Keratinocyte (primary cell): ENCODE measurements at regions not wholly inside any gene's neighbourhood (a gene's known extent, or its start where the extent isn't known, plus 50 kb on each side); places are given as distances from the start of the nearest gene placed in this dataset.

Source experiments
- DNase-seq: peaks from one replicate; pipeline ENCODE4 v3.0.0-alpha.2; 2011; ENCODE audit warnings: low read depth, missing footprints, low spot score
- FAIRE-seq: peaks from 2 replicates; lab custom pipeline; 2011; peaks lifted over from hg19 to GRCh38; lab: Jason Lieb, UNC
- H2AFZ ChIP-seq: 2 replicates; pipeline ENCODE4 v1.6.0; 2012; ENCODE audit warnings: low read length, control low read depth, inconsistent platforms; ENCODE audit not compliant: control insufficient read depth
- H3K27ac ChIP-seq: 2 replicates; pipeline ENCODE4 v1.5.1; 2011; ENCODE audit warnings: low read length; ENCODE audit not compliant: control insufficient read depth, insufficient read depth
- H3K27me3 ChIP-seq: 3 replicates; pipeline ENCODE4 v1.6.0; 2011; ENCODE audit warnings: low read length; ENCODE audit not compliant: control insufficient read depth, insufficient read depth; ENCODE audit errors: extremely low read depth
- H3K36me3 ChIP-seq, 2 experiments: 2 replicates in 1 of 2; 3 replicates in 1 of 2; pipeline ENCODE4 v1.5.1; 2011; ENCODE audit warnings: low read length in 2 of 2, mild to moderate bottlenecking in 1 of 2; ENCODE audit not compliant: control insufficient read depth in 2 of 2, insufficient read depth in 2 of 2; ENCODE audit errors: extremely low read depth in 1 of 2
- H3K4me1 ChIP-seq: 3 replicates; pipeline ENCODE4 v1.5.1; 2011; ENCODE audit warnings: low read length; ENCODE audit not compliant: control insufficient read depth, insufficient read depth; ENCODE audit errors: extremely low read depth
- H3K4me2 ChIP-seq: 3 replicates; pipeline ENCODE4 v1.6.0; 2011; ENCODE audit warnings: low read depth, low read length; ENCODE audit not compliant: control insufficient read depth, insufficient read depth; ENCODE audit errors: extremely low read depth
- H3K4me3 ChIP-seq, 3 experiments: fragments of 200-600 bp in 1 of 3; sonication (generic) in 1 of 3; 2 replicates in 2 of 3; 3 replicates in 1 of 3; pipeline ENCODE4 v1.5.1; 2011 to 2016; ENCODE audit warnings: low read length in 3 of 3, mild to moderate bottlenecking in 3 of 3, control low read depth in 2 of 3, inconsistent platforms in 1 of 3, low read depth in 1 of 3, mixed read lengths in 1 of 3, mixed run types in 1 of 3, moderate library complexity in 1 of 3; ENCODE audit not compliant: control insufficient read depth in 2 of 3, insufficient read depth in 2 of 3; ENCODE audit errors: extremely low read depth in 1 of 3
- H3K79me2 ChIP-seq: 2 replicates; pipeline ENCODE4 v1.6.0; 2012; ENCODE audit warnings: low read length; ENCODE audit not compliant: control insufficient read depth, insufficient read depth
- H3K9ac ChIP-seq: 3 replicates; pipeline ENCODE4 v1.6.0; 2011; ENCODE audit warnings: low read length; ENCODE audit not compliant: control insufficient read depth, insufficient read depth; ENCODE audit errors: extremely low read depth
- H3K9me1 ChIP-seq: 3 replicates; pipeline ENCODE4 v1.6.0; 2011; ENCODE audit warnings: low read length; ENCODE audit not compliant: control insufficient read depth, insufficient read depth; ENCODE audit errors: extremely low read depth
- H3K9me3 ChIP-seq: 2 replicates; pipeline ENCODE4 v1.5.1; 2012; ENCODE audit warnings: low read depth, low read length; ENCODE audit not compliant: control insufficient read depth
- H4K20me1 ChIP-seq: 3 replicates; pipeline ENCODE4 v1.6.0; 2011; ENCODE audit warnings: low read length; ENCODE audit not compliant: control insufficient read depth, insufficient read depth; ENCODE audit errors: extremely low read depth
- EZH2 ChIP-seq: IDR thresholded peaks from one replicate; pipeline ENCODE4 v1.6.1; 2012; ENCODE audit warnings: inconsistent platforms, mild to moderate bottlenecking, low read length, moderate library complexity
- dilution Hi-C: fragments of 300-500 bp; cut with MboI; formaldehyde crosslinking; loops from one replicate; pipeline ENCODE4 v1.7.0; 2020; ENCODE audit warnings: low sequenced_read_pairs; ENCODE audit not compliant: extremely low pct_ligation_motif_present
- TF ChIP-seq, protein P1 (sequence below), 3 experiments: IDR thresholded peaks in 1 of 3; conservative IDR thresholded peaks in 1 of 3; optimal IDR thresholded peaks in 1 of 3; 2 replicates in 2 of 3; 3 replicates in 1 of 3; pipeline versions ENCODE3 to v1.5.1; 2011; ENCODE audit warnings: low read length in 3 of 3, mild to moderate bottlenecking in 3 of 3, moderate library complexity in 2 of 3, control low read depth in 1 of 3, inconsistent platforms in 1 of 3; ENCODE audit not compliant: insufficient read depth in 2 of 3; ENCODE audit errors: extremely low read depth in 1 of 3

DNA sequence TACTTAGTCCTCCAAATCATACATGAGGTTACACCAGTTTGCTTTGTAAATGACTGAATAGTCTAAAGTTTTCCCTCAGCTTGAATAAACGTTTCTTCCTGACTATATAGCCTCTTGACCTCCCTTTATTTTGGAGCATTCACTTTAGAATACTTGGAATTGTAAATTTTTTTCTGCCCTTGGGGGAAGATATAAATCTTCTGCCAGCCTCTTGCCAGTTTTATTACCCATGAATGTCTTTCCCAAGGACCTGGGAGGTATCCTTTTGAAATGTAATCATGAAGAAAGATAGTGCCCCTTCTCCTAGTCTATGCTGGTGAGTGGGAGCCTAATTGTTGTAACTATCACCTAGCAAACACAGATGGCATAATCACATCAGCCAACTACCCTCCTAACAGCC lies 2033.9 kb upstream of the PCDH20 start:
- Histone ChIP-seq H3K79me2 (no peaks in the 10 kb centered on the region), H3K9me1 (no peaks in the 10 kb centered on the region), H4K20me1 (no peaks in the 10 kb centered on the region), H3K4me1 (no peaks in the 10 kb centered on the region), H3K9me3 (no peaks in the 10 kb centered on the region), H3K36me3 (no peaks in the 10 kb centered on the region), H2AFZ (no peak overlapping the region), H3K4me2 (no peak overlapping the region), H3K27ac (no peak overlapping the region), H3K27me3 (no peaks in the 10 kb centered on the region), H3K4me3 (no peak overlapping the region), H3K9ac (no peak overlapping the region)
- FAIRE-seq (no peak), DNase-seq (no peak)
- no peak for TF ChIP-seq EZH2
- TF ChIP-seq, protein P1, sequence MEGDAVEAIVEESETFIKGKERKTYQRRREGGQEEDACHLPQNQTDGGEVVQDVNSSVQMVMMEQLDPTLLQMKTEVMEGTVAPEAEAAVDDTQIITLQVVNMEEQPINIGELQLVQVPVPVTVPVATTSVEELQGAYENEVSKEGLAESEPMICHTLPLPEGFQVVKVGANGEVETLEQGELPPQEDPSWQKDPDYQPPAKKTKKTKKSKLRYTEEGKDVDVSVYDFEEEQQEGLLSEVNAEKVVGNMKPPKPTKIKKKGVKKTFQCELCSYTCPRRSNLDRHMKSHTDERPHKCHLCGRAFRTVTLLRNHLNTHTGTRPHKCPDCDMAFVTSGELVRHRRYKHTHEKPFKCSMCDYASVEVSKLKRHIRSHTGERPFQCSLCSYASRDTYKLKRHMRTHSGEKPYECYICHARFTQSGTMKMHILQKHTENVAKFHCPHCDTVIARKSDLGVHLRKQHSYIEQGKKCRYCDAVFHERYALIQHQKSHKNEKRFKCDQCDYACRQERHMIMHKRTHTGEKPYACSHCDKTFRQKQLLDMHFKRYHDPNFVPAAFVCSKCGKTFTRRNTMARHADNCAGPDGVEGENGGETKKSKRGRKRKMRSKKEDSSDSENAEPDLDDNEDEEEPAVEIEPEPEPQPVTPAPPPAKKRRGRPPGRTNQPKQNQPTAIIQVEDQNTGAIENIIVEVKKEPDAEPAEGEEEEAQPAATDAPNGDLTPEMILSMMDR (optimal IDR thresholded peaks at IDR 0.05 in 1 of 3, IDR thresholded peaks at IDR 0.05 in 1 of 3, conservative IDR thresholded peaks at IDR 0.05 in 1 of 3; ENCODE audit: extremely low read depth in 1 of 3, insufficient read depth in 2 of 3, low read length in 3 of 3), result no peak
- dilution Hi-C loops, result no loop called here

DNA sequence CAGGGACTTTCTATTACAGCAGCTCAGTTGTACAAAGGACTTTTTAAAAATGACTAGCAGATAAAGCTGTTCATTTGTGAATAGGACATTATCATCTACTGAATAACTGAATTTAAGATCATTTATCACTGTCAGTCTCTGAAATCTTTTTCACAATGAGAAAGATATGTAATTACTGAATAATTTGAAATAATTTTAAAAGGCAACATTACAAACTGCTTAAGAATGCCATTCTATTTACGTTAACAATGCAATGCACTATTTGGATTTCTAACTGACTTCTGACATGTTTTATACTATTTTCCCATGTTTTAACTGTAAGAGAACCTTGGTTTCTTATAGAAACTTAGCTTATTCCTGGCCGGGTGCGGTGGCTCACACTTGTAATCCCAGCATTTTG lies 2033.0 kb upstream of the PCDH20 start:
- H3K4me2 ChIP-seq, result no peak overlapping the region
- dilution Hi-C loops, result no loop called here
- H4K20me1 ChIP-seq, result no peaks in the 10 kb centered on the region
- no peak overlapping the region for H3K27ac ChIP-seq
- H3K36me3 ChIP-seq, result no peaks in the 10 kb centered on the region
- no peaks in the 10 kb centered on the region for H3K27me3 ChIP-seq
- TF ChIP-seq EZH2, result no peak
- TF ChIP-seq, protein P1 (optimal IDR thresholded peaks at IDR 0.05 in 1 of 3, IDR thresholded peaks at IDR 0.05 in 1 of 3, conservative IDR thresholded peaks at IDR 0.05 in 1 of 3; ENCODE audit: extremely low read depth in 1 of 3, insufficient read depth in 2 of 3, low read length in 3 of 3), result no peak
- no peaks in the 10 kb centered on the region for H3K79me2 ChIP-seq
- DNase-seq (no peak), FAIRE-seq (no peak)
- H2AFZ ChIP-seq, result no peak overlapping the region
- no peak overlapping the region for H3K4me3 ChIP-seq
- no peaks in the 10 kb centered on the region for H3K4me1 ChIP-seq
- H3K9me1 ChIP-seq, result no peaks in the 10 kb centered on the region
- H3K9me3 ChIP-seq, result no peaks in the 10 kb centered on the region
- H3K9ac ChIP-seq, result no peak overlapping the region
